Subcutaneous abdominal adipose tissue (tissue), 5 donors: ENCODE measurements at regions not wholly inside any gene's neighbourhood (a gene's known extent, or its start where the extent isn't known, plus 50 kb on each side); places are given as distances from the start of the nearest gene placed in this dataset.

ENCODE experiments used
- H3K27ac ChIP-seq: one replicate; pipeline ENCODE4 v1.7.0; 2013; ENCODE audit warnings: low read depth, mild to moderate bottlenecking, inconsistent platforms, low read length, moderate library complexity
- H3K27me3 ChIP-seq, 5 donors: one replicate each; pipeline ENCODE4 v1.7.0; 2013; ENCODE audit warnings: low read length in 5 of 5, inconsistent platforms in 1 of 5; ENCODE audit not compliant: control insufficient read depth in 5 of 5, insufficient read depth in 4 of 5
- H3K36me3 ChIP-seq, 5 donors: one replicate each; pipeline ENCODE4 v1.7.0; 2013; ENCODE audit warnings: low read length in 5 of 5; ENCODE audit not compliant: control insufficient read depth in 5 of 5, insufficient read depth in 5 of 5
- H3K4me1 ChIP-seq, 5 donors: one replicate each; pipeline ENCODE4 v1.7.0; 2013; ENCODE audit warnings: low read length in 5 of 5, mild to moderate bottlenecking in 3 of 5, moderate library complexity in 1 of 5; ENCODE audit not compliant: control insufficient read depth in 5 of 5, insufficient read depth in 5 of 5
- H3K4me3 ChIP-seq, 5 donors: one replicate each; pipeline ENCODE4 v1.7.0; 2013; ENCODE audit warnings: low read length in 5 of 5, low read depth in 1 of 5
- H3K9ac ChIP-seq, 5 donors: one replicate each; pipeline ENCODE4 v1.7.0; 2013; ENCODE audit warnings: low read length in 5 of 5, mild to moderate bottlenecking in 4 of 5, moderate library complexity in 3 of 5
- H3K9me3 ChIP-seq, 5 donors: one replicate each; pipeline ENCODE4 v1.7.0; 2013; ENCODE audit warnings: low read length in 5 of 5; ENCODE audit not compliant: control insufficient read depth in 5 of 5
- donor health status: healthy.
- donor health status: healthy.
- donor health status: healthy.
- donor health status: healthy.
- donor health status: healthy.

GRCh38 chr16:86085161-86085611 is 186.2 kb downstream of the IRF8 start:
- no peak overlapping the region for H3K27ac ChIP-seq
- H3K9ac ChIP-seq = no peak overlapping the region
- no peak overlapping the region for H3K4me3 ChIP-seq
- H3K27me3 ChIP-seq = peaks cover 10 to 32% (median 17%) of the 10 kb centered on the region in 5 donors
- no peaks in the 10 kb centered on the region for H3K4me1 ChIP-seq
- no peaks in the 10 kb centered on the region for H3K36me3 ChIP-seq
- H3K9me3 ChIP-seq = no peaks in the 10 kb centered on the region

GRCh38 chr16:86085795-86086194 is 186.8 kb downstream of the IRF8 start:
- Histone ChIP-seq H3K27ac (no peak overlapping the region), H3K4me3 (no peak overlapping the region), H3K27me3 (peaks cover 6 to 31% (median 15%) of the 10 kb centered on the region in 5 donors), H3K36me3 (no peaks in the 10 kb centered on the region), H3K9ac (no peak overlapping the region), H3K4me1 (no peaks in the 10 kb centered on the region), H3K9me3 (no peaks in the 10 kb centered on the region)

DNA sequence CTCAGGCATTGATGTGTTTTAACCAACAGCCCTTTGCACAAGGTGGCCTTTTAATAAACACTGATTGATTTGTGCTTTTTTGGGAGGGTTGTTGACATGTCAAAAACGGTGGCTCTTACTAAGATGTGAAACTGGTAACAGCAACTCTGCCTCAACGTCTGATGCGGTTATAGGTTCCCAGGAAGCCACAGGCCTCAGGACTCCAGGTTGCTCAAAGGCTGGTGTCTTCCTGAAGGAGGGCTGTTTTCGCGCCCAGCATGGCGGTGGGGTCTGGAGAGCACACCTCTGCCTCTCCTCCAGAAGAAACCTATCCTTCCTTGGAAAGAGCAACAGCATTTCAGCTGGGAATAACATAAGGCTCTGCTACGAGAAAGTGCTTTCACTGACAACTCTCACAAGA is 187.5 kb downstream of the IRF8 start:
- Histone ChIP-seq H3K9me3 (no peaks in the 10 kb centered on the region), H3K9ac (no peak overlapping the region), H3K36me3 (no peaks in the 10 kb centered on the region), H3K4me3 (no peak overlapping the region), H3K27ac (no peak overlapping the region), H3K27me3 (peaks cover 6 to 31% (median 15%) of the 10 kb centered on the region in 5 donors), H3K4me1 (no peaks in the 10 kb centered on the region)

- peaks cover 6 to 29% (median 14%) of the 10 kb centered on the region in 5 donors for H3K27me3 ChIP-seq
- H3K4me3 ChIP-seq = no peak overlapping the region
- H3K4me1 ChIP-seq = no peaks in the 10 kb centered on the region
- H3K36me3 ChIP-seq = no peaks in the 10 kb centered on the region
- no peak overlapping the region for H3K9ac ChIP-seq
- H3K9me3 ChIP-seq = no peaks in the 10 kb centered on the region
- no peak overlapping the region for H3K27ac ChIP-seq
These were observed 188.3 kb downstream of the IRF8 start for GRCh38 chr16:86087011-86087895.

DNA sequence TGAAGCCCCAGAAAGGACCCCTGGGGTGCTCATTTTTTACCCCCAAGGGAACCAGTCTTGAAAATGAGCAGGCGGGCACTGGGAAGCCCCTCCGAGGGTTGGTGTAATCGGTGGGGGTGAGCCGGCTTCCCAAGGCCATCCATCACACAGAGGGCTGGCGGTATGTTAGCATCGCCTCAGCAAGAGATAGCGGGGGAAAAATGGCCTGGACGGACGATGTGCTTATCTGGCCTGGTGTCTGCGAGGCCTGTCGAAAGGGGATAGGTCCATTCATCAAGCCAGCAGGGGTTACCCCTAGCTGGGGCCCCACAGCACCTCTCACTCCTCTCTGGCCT is 188.9 kb downstream of the IRF8 start:
- Histone ChIP-seq H3K27ac (no peak overlapping the region), H3K27me3 (peaks cover 6 to 23% (median 9%) of the 10 kb centered on the region in 5 donors), H3K9ac (no peak overlapping the region), H3K36me3 (no peaks in the 10 kb centered on the region), H3K4me1 (no peaks in the 10 kb centered on the region), H3K4me3 (no peak overlapping the region), H3K9me3 (no peaks in the 10 kb centered on the region)

- H3K27ac ChIP-seq = no peak overlapping the region
These were observed 189.3 kb downstream of the IRF8 start for GRCh38 chr16:86088287-86088686.

GRCh38 chr16:86088816-86089215 is 189.9 kb downstream of the IRF8 start:
- no peak overlapping the region for H3K9ac ChIP-seq
- no peaks in the 10 kb centered on the region for H3K36me3 ChIP-seq
- no peak overlapping the region for H3K27ac ChIP-seq
- H3K9me3 ChIP-seq = no peaks in the 10 kb centered on the region
- H3K27me3 ChIP-seq = peaks cover 0 to 15% (median 8%) of the 10 kb centered on the region in 5 donors
- H3K4me3 ChIP-seq = no peak overlapping the region
- no peaks in the 10 kb centered on the region for H3K4me1 ChIP-seq

More at GRCh38 chr16:86088287-86088686, 189.3 kb downstream of the IRF8 start:
- H3K27me3 ChIP-seq = peaks cover 4 to 21% (median 9%) of the 10 kb centered on the region in 5 donors
- H3K9ac ChIP-seq = no peak overlapping the region
- no peaks in the 10 kb centered on the region for H3K9me3 ChIP-seq
- H3K4me1 ChIP-seq = no peaks in the 10 kb centered on the region
- no peaks in the 10 kb centered on the region for H3K36me3 ChIP-seq
- no peak overlapping the region for H3K4me3 ChIP-seq

GRCh38 chr16:86089334-86089900 is 190.5 kb downstream of the IRF8 start:
- Histone ChIP-seq H3K27me3 (peaks cover 0 to 13% (median 8%) of the 10 kb centered on the region in 5 donors), H3K36me3 (no peaks in the 10 kb centered on the region), H3K27ac (no peak overlapping the region), H3K4me1 (no peaks in the 10 kb centered on the region), H3K9ac (no peak overlapping the region), H3K4me3 (no peak overlapping the region), H3K9me3 (no peaks in the 10 kb centered on the region)

- H3K27ac ChIP-seq = no peak overlapping the region
- H3K4me1 ChIP-seq = no peaks in the 10 kb centered on the region
- no peaks in the 10 kb centered on the region for H3K36me3 ChIP-seq
- H3K9me3 ChIP-seq = no peaks in the 10 kb centered on the region
- no peak overlapping the region for H3K9ac ChIP-seq
- no peak overlapping the region for H3K4me3 ChIP-seq
- peaks cover 0 to 9% (median 8%) of the 10 kb centered on the region in 5 donors for H3K27me3 ChIP-seq
These were observed 191.0 kb downstream of the IRF8 start for GRCh38 chr16:86089991-86090390.

GRCh38 chr16:86090461-86091170 is 191.7 kb downstream of the IRF8 start:
- no peak overlapping the region for H3K9ac ChIP-seq
- no peaks in the 10 kb centered on the region for H3K4me1 ChIP-seq
- peaks cover 0 to 9% (median 8%) of the 10 kb centered on the region in 5 donors for H3K27me3 ChIP-seq
- no peaks in the 10 kb centered on the region for H3K36me3 ChIP-seq
- H3K4me3 ChIP-seq = no peak overlapping the region
- no peaks in the 10 kb centered on the region for H3K9me3 ChIP-seq
- no peak overlapping the region for H3K27ac ChIP-seq
